B cell (primary cell): ENCODE measurements at regions not wholly inside any gene's neighbourhood (a gene's known extent, or its start where the extent isn't known, plus 50 kb on each side); places are given as distances from the start of the nearest gene placed in this dataset.

Source experiments
- ATAC-seq: fragments of 200-7000 bp; cut with Tn5 transposase; one replicate; pipeline ENCODE4 v1.10.0; 2021; ENCODE audit warnings: low read depth, mild to moderate bottlenecking, moderate number of reproducible peaks, moderate library complexity
- CTCF ChIA-PET: fragments of 350-600 bp; sonication (Branson Sonifier 250); formaldehyde crosslinking; loops from one replicate; lab custom pipeline; 2021; ENCODE audit warnings: antibody characterized with exemption, inconsistent platforms; lab: Charles Lee
- POLR2A ChIA-PET: fragments of 350-600 bp; sonication (Branson Sonifier 250); formaldehyde crosslinking; loops from one replicate; lab custom pipeline; 2021; ENCODE audit warnings: antibody characterized with exemption; lab: Charles Lee
- DNase-seq: peaks from one replicate; pipeline ENCODE4 v3.0.0; 2013
- H2AFZ ChIP-seq: 2 replicates; pipeline ENCODE4 v1.6.1; 2012; ENCODE audit warnings: mild to moderate bottlenecking, low read depth, low read length; ENCODE audit not compliant: insufficient read depth, poor library complexity, severe bottlenecking
- H3K27ac ChIP-seq, 2 donors: 1 replicate in 1 of 2; 2 replicates in 1 of 2; pipeline ENCODE4 v1.5.1; 2012 to 2013; ENCODE audit warnings: low read length in 2 of 2, mild to moderate bottlenecking in 2 of 2, moderate library complexity in 1 of 2
- H3K27me3 ChIP-seq, 4 experiments: fragments of 200-600 bp in 1 of 4; sonication (generic) in 1 of 4; replicated peaks in 1 of 4; 1 replicate in 2 of 4; 2 replicates in 2 of 4; pipeline versions ENCODE4 v1.6.1 to v1.7.0; 2013 to 2016; ENCODE audit warnings: low read length in 3 of 4, mild to moderate bottlenecking in 2 of 4, mixed read lengths in 1 of 4, moderate library complexity in 1 of 4; ENCODE audit not compliant: insufficient read depth in 4 of 4, control insufficient read depth in 3 of 4; ENCODE audit errors: control extremely low read depth in 1 of 4
- H3K36me3 ChIP-seq, 2 experiments: replicated peaks in 1 of 2; 1 replicate in 1 of 2; 2 replicates in 1 of 2; pipeline versions ENCODE4 v1.6.1 to v1.7.1; 2013; ENCODE audit warnings: low read length in 1 of 2; ENCODE audit not compliant: insufficient read depth in 2 of 2, control insufficient read depth in 1 of 2; ENCODE audit errors: control extremely low read depth in 1 of 2, extremely low read depth in 1 of 2
- H3K4me1 ChIP-seq, 2 donors: fragments of 200-600 bp in 1 of 2; sonication (generic) in 1 of 2; 1 replicate in 1 of 2; 2 replicates in 1 of 2; pipeline versions ENCODE4 v1.5.1 to v1.6.1; 2013 to 2017; ENCODE audit warnings: low read length in 2 of 2; ENCODE audit not compliant: control insufficient read depth in 2 of 2, insufficient read depth in 2 of 2
- H3K4me2 ChIP-seq: replicated peaks from 2 replicates; pipeline ENCODE3; 2012; ENCODE audit warnings: mild to moderate bottlenecking, low read depth, low read length; ENCODE audit not compliant: poor library complexity, severe bottlenecking
- H3K4me3 ChIP-seq, 5 experiments: fragments of 200-600 bp in 1 of 5; sonication (generic) in 1 of 5; 1 replicate in 3 of 5; 2 replicates in 2 of 5; pipeline versions ENCODE4 v1.5.1 to v1.7.0; 2011 to 2016; ENCODE audit warnings: low read length in 4 of 5, mild to moderate bottlenecking in 4 of 5, low read depth in 2 of 5, control low read depth in 1 of 5, moderate library complexity in 1 of 5; ENCODE audit not compliant: insufficient read depth in 1 of 5; ENCODE audit errors: control extremely low read depth in 1 of 5, extremely low read depth in 1 of 5
- H3K79me2 ChIP-seq: fragments of 200-600 bp; sonication (generic); one replicate; pipeline ENCODE4 v1.6.0; 2016; ENCODE audit warnings: low read length; ENCODE audit not compliant: control insufficient read depth, insufficient read depth
- H3K9ac ChIP-seq: fragments of 200-600 bp; sonication (generic); 2 replicates; pipeline ENCODE4 v1.6.1; 2017; ENCODE audit warnings: mild to moderate bottlenecking, low read length, moderate library complexity
- H3K9me3 ChIP-seq, 3 donors: one replicate each; pipeline versions ENCODE4 v1.6.1 to v1.7.1; 2013; ENCODE audit warnings: low read length in 2 of 3; ENCODE audit not compliant: control insufficient read depth in 2 of 3, insufficient read depth in 1 of 3; ENCODE audit errors: control extremely low read depth in 1 of 3
- H4K20me1 ChIP-seq: 2 replicates; pipeline ENCODE4 v1.6.0; 2012; ENCODE audit warnings: mild to moderate bottlenecking, low read length; ENCODE audit not compliant: insufficient read depth, control insufficient read depth, poor library complexity, severe bottlenecking
- H3K27ac Mint-ChIP-seq: one replicate; pipeline ENCODE4 v1.8.0; 2021; ENCODE audit warnings: mixed read lengths
- H3K27me3 Mint-ChIP-seq: one replicate; pipeline ENCODE4 v1.8.0; 2021; ENCODE audit warnings: mixed read lengths
- H3K4me1 Mint-ChIP-seq: one replicate; pipeline ENCODE4 v1.8.0; 2021; ENCODE audit warnings: mixed read lengths
- H3K4me3 Mint-ChIP-seq: one replicate; pipeline ENCODE4 v1.8.0; 2021; ENCODE audit warnings: mixed read lengths
- H3K9me3 Mint-ChIP-seq: one replicate; pipeline ENCODE4 v1.8.0; 2022; ENCODE audit warnings: mixed read lengths; ENCODE audit not compliant: insufficient read depth
- EZH2 ChIP-seq: IDR thresholded peaks from 2 replicates; pipeline ENCODE4 v1.6.1; 2012; ENCODE audit warnings: borderline replicate concordance, low read depth, mild to moderate bottlenecking, moderate library complexity, low read length; ENCODE audit not compliant: insufficient read depth, poor library complexity, severe bottlenecking
- WGBS: methylation state at CpG from one replicate; pipeline ENCODE4 v1.1.5; 2013; ENCODE audit warnings: missing lambda C conversion rate; ENCODE audit not compliant: insufficient coverage; 5-methylcytosine and 5-hydroxymethylcytosine counted together
- intact Hi-C: fragments of 100-400 bp; cut with micrococcal nuclease; formaldehyde crosslinking; loops from one replicate; pipeline ENCODE4 v1.10.0; 2022
- TF ChIP-seq, protein P1 (sequence below): fragments of 200-600 bp; IDR thresholded peaks from one replicate; pipeline ENCODE4 v1.8.0; 2022; ENCODE audit warnings: antibody characterized with exemption, mild to moderate bottlenecking

- Histone ChIP-seq H3K4me2 (no peak overlapping the region), H3K27ac (no peak overlapping the region), H3K36me3 (no peaks in the 10 kb centered on the region), H3K4me3 (no peak overlapping the region), H4K20me1 (no peaks in the 10 kb centered on the region), H3K9ac (no peak overlapping the region), H2AFZ (no peak overlapping the region), H3K9me3 (no peaks in the 10 kb centered on the region), H3K79me2 (no peaks in the 10 kb centered on the region), H3K27me3 (peaks cover 0 to 5% (median 0%) of the 10 kb centered on the region in 4 experiments), H3K4me1 (no peaks in the 10 kb centered on the region)
- intact Hi-C loops: no loop called here
- H3K4me3 Mint-ChIP-seq: no peak overlapping the region
- no peak overlapping the region for H3K27ac Mint-ChIP-seq
- DNase-seq: no peak
- WGBS: no CpG with 5 or more reads among the region's 2 CpGs
- no peaks in the 10 kb centered on the region for H3K9me3 Mint-ChIP-seq
- peaks cover 42% of the 10 kb centered on the region for H3K27me3 Mint-ChIP-seq
- TF ChIP-seq, protein P1, sequence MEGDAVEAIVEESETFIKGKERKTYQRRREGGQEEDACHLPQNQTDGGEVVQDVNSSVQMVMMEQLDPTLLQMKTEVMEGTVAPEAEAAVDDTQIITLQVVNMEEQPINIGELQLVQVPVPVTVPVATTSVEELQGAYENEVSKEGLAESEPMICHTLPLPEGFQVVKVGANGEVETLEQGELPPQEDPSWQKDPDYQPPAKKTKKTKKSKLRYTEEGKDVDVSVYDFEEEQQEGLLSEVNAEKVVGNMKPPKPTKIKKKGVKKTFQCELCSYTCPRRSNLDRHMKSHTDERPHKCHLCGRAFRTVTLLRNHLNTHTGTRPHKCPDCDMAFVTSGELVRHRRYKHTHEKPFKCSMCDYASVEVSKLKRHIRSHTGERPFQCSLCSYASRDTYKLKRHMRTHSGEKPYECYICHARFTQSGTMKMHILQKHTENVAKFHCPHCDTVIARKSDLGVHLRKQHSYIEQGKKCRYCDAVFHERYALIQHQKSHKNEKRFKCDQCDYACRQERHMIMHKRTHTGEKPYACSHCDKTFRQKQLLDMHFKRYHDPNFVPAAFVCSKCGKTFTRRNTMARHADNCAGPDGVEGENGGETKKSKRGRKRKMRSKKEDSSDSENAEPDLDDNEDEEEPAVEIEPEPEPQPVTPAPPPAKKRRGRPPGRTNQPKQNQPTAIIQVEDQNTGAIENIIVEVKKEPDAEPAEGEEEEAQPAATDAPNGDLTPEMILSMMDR: no peak
- TF ChIP-seq EZH2: no peak
- ChIA-PET CTCF (interaction anchor here (1.2 kb wide), 1 partner anchor 13 kb away, joined by 3 read pairs; no protein-coding TSS in a partner anchor), POLR2A (no interaction called here)
- H3K4me1 Mint-ChIP-seq: no peaks in the 10 kb centered on the region
- ATAC-seq: no peak
Measured at GRCh38 chr6:4577406-4577805, 198.8 kb upstream of the CDYL start.

- no peak overlapping the region for H3K9ac ChIP-seq
- no peaks in the 10 kb centered on the region for H3K36me3 ChIP-seq
- H3K4me1 ChIP-seq: no peaks in the 10 kb centered on the region
- TF ChIP-seq, protein P1: no peak
- no peak for TF ChIP-seq EZH2
- intact Hi-C loops: no loop called here
- POLR2A ChIA-PET: no interaction called here
- ATAC-seq (no peak), DNase-seq (no peak)
- H3K4me3 Mint-ChIP-seq: no peak overlapping the region
- H3K4me3 ChIP-seq: no peak overlapping the region
- WGBS: 81% methylated on average over 5 of the region's 5 CpGs
- no peak overlapping the region for H3K27ac ChIP-seq
- H3K4me1 Mint-ChIP-seq: no peaks in the 10 kb centered on the region
- no peak overlapping the region for H2AFZ ChIP-seq
- H3K27me3 Mint-ChIP-seq: peaks cover 36% of the 10 kb centered on the region
- no peak overlapping the region for H3K27ac Mint-ChIP-seq
- CTCF ChIA-PET: no interaction called here
- no peaks in the 10 kb centered on the region for H3K9me3 Mint-ChIP-seq
- H3K79me2 ChIP-seq: no peaks in the 10 kb centered on the region
- H4K20me1 ChIP-seq: no peaks in the 10 kb centered on the region
- H3K27me3 ChIP-seq: peaks cover 0 to 5% (median 0%) of the 10 kb centered on the region in 4 experiments
- H3K4me2 ChIP-seq: no peak overlapping the region
- H3K9me3 ChIP-seq: peaks cover 3 to 12% (median 4%) of the 10 kb centered on the region in 3 donors
Measured at GRCh38 chr6:4575714-4576113, 200.5 kb upstream of the CDYL start.
